IMR-90 (cell line): ENCODE measurements at regions not wholly inside any gene's neighbourhood (a gene's known extent, or its start where the extent isn't known, plus 50 kb on each side); places are given as distances from the start of the nearest gene placed in this dataset.

Experiments
- ATAC-seq: fragments of 200-7000 bp; cut with Tn5 transposase; 2 replicates; pipeline ENCODE4 v1.9.1; 2020; ENCODE audit warnings: low read depth, mild to moderate bottlenecking, moderate library complexity
- BruUV-seq: library from RNA; stranded (reverse); fragments of 400-500 nt; replicated peaks from 2 replicates; lab custom pipeline; 2021; lab: Mats Ljungman, UMichigan
- CTCF ChIA-PET: fragments of 300-600 bp; formaldehyde crosslinking; extraction: SDS; loops from one replicate; lab custom pipeline; 2021; ENCODE audit warnings: antibody characterized with exemption; lab: Yijun Ruan, JAX
- POLR2A ChIA-PET: fragments of 300-600 bp; sonication (Branson Sonifier 250); formaldehyde crosslinking; loops from one replicate; lab custom pipeline; 2022; ENCODE audit warnings: antibody characterized with exemption; ENCODE audit not compliant: unreplicated experiment; lab: Charles Lee
- DNase-seq: peaks from one replicate; pipeline ENCODE4 v3.0.0; 2013
- H2AFZ ChIP-seq: replicated peaks from 2 replicates; pipeline ENCODE3; 2013; ENCODE audit warnings: low read length, mild to moderate bottlenecking; ENCODE audit not compliant: poor library complexity
- H2AK5ac ChIP-seq: 2 replicates; pipeline ENCODE4 v1.6.1; 2013; ENCODE audit warnings: low read depth, low read length, inconsistent platforms
- H2AK9ac ChIP-seq: replicated peaks from 2 replicates; pipeline ENCODE3; 2013; ENCODE audit warnings: mild to moderate bottlenecking, low read depth, low read length, moderate library complexity; ENCODE audit not compliant: poor library complexity
- H2BK120ac ChIP-seq: 2 replicates; pipeline ENCODE4 v1.6.1; 2013; ENCODE audit warnings: low read depth, low read length, inconsistent platforms
- H2BK15ac ChIP-seq: 3 replicates; pipeline ENCODE4 v1.6.1; 2013; ENCODE audit warnings: low read depth, low read length, inconsistent platforms
- H2BK20ac ChIP-seq: 2 replicates; pipeline ENCODE4 v1.6.1; 2013; ENCODE audit warnings: low read depth, mild to moderate bottlenecking, inconsistent platforms, low read length, moderate library complexity
- H2BK5ac ChIP-seq: 2 replicates; pipeline ENCODE4 v1.6.1; 2013; ENCODE audit warnings: mild to moderate bottlenecking, low read depth, low read length, inconsistent platforms; ENCODE audit not compliant: poor library complexity, severe bottlenecking
- H3K14ac ChIP-seq: replicated peaks from 2 replicates; pipeline ENCODE4 v1.6.1; 2013; ENCODE audit warnings: low read depth, low read length, inconsistent platforms
- H3K18ac ChIP-seq: 2 replicates; pipeline ENCODE4 v1.6.1; 2013; ENCODE audit warnings: low read depth, low read length, control low read depth
- H3K23ac ChIP-seq: 2 replicates; pipeline ENCODE4 v1.6.1; 2013; ENCODE audit warnings: low read depth, low read length, inconsistent platforms
- H3K27ac ChIP-seq: 2 replicates; pipeline ENCODE4 v1.5.1; 2013; ENCODE audit warnings: mild to moderate bottlenecking, control low read depth, low read length; ENCODE audit not compliant: insufficient read depth
- H3K27me3 ChIP-seq: 2 replicates; pipeline ENCODE4 v1.6.1; 2013; ENCODE audit warnings: low read length; ENCODE audit not compliant: control insufficient read depth, insufficient read depth
- H3K36me3 ChIP-seq: 2 replicates; pipeline ENCODE4 v1.6.1; 2013; ENCODE audit warnings: low read length, mixed read lengths; ENCODE audit not compliant: control insufficient read depth, insufficient read depth
- H3K4ac ChIP-seq: 2 replicates; pipeline ENCODE4 v1.6.1; 2013; ENCODE audit warnings: low read depth, low read length, inconsistent platforms
- H3K4me1 ChIP-seq: 2 replicates; pipeline ENCODE4 v1.6.1; 2013; ENCODE audit warnings: low read length, mixed read lengths; ENCODE audit not compliant: control insufficient read depth, insufficient read depth
- H3K4me2 ChIP-seq: 2 replicates; pipeline ENCODE4 v1.6.1; 2013; ENCODE audit warnings: low read depth, mild to moderate bottlenecking, control low read depth, low read length, moderate library complexity
- H3K4me3 ChIP-seq: 2 replicates; pipeline ENCODE4 v1.5.1; 2013; ENCODE audit warnings: low read depth, mild to moderate bottlenecking, control low read depth, low read length, moderate library complexity; ENCODE audit not compliant: insufficient read depth
- H3K56ac ChIP-seq: 2 replicates; pipeline ENCODE4 v1.6.1; 2013; ENCODE audit warnings: low read length, inconsistent platforms; ENCODE audit not compliant: insufficient read depth; ENCODE audit errors: extremely low read depth
- H3K79me1 ChIP-seq, 2 experiments: 2 replicates each; pipeline ENCODE4 v1.6.1; 2013; ENCODE audit warnings: low read length in 2 of 2, inconsistent platforms in 1 of 2, low read depth in 1 of 2
- H3K9ac ChIP-seq: 2 replicates; pipeline ENCODE4 v1.6.1; 2013; ENCODE audit warnings: low read depth, low read length, control low read depth
- H3K9me1 ChIP-seq: 2 replicates; pipeline ENCODE4 v1.6.1; 2013; ENCODE audit warnings: low read length, inconsistent platforms; ENCODE audit not compliant: insufficient read depth
- H3K9me3 ChIP-seq: 2 replicates; pipeline ENCODE4 v1.6.1; 2013; ENCODE audit warnings: low read length; ENCODE audit not compliant: control insufficient read depth, insufficient read depth
- H4K20me1 ChIP-seq: 2 replicates; pipeline ENCODE4 v1.6.1; 2013; ENCODE audit warnings: low read length, inconsistent platforms; ENCODE audit not compliant: insufficient read depth
- H4K5ac ChIP-seq: 2 replicates; pipeline ENCODE4 v1.6.1; 2013; ENCODE audit warnings: mild to moderate bottlenecking, low read depth, low read length, control low read depth
- H4K8ac ChIP-seq, 2 experiments: 2 replicates each; pipeline ENCODE4 v1.6.1; 2013; ENCODE audit warnings: low read depth in 2 of 2, low read length in 2 of 2, control low read depth in 1 of 2, inconsistent platforms in 1 of 2
- H4K91ac ChIP-seq: 2 replicates; pipeline ENCODE4 v1.6.1; 2013; ENCODE audit warnings: low read depth, low read length, inconsistent platforms; ENCODE audit not compliant: insufficient read depth
- BHLHE40 ChIP-seq: fragments of 150-350 bp; IDR thresholded peaks from 2 replicates; pipeline ENCODE4 v1.6.1; 2016; ENCODE audit warnings: mild to moderate bottlenecking, low read depth, low read length
- CEBPB ChIP-seq: IDR thresholded peaks from 2 replicates; pipeline ENCODE4 v1.6.1; 2012; ENCODE audit warnings: low read depth, low read length, improper control_type of control experiment
- CHD1 ChIP-seq: IDR thresholded peaks from 2 replicates; pipeline ENCODE4 v1.6.1; 2012; ENCODE audit warnings: low read depth, low read length, improper control_type of control experiment
- CTCF ChIP-seq: conservative IDR thresholded peaks from 2 replicates; pipeline ENCODE4 v1.5.1; 2012; ENCODE audit warnings: mild to moderate bottlenecking, low read depth, low read length, improper control_type of control experiment
- FOS ChIP-seq: fragments of 150-350 bp; IDR thresholded peaks from 2 replicates; pipeline ENCODE4 v1.6.1; 2016; ENCODE audit warnings: low read depth, low read length
- MAFK ChIP-seq: IDR thresholded peaks from 2 replicates; pipeline ENCODE4 v1.6.1; 2012; ENCODE audit warnings: low read depth, low read length, improper control_type of control experiment
- MAZ ChIP-seq: IDR thresholded peaks from 2 replicates; pipeline ENCODE4 v1.6.1; 2012; ENCODE audit warnings: low read depth, mild to moderate bottlenecking, low read length, improper control_type of control experiment, moderate library complexity, borderline replicate concordance
- MXI1 ChIP-seq: IDR thresholded peaks from 2 replicates; pipeline ENCODE4 v1.6.1; 2012; ENCODE audit warnings: low read depth, mild to moderate bottlenecking, low read length, moderate library complexity, borderline replicate concordance
- NFE2L2 ChIP-seq: fragments of 150-350 bp; IDR thresholded peaks from 2 replicates; pipeline ENCODE4 v1.6.1; 2016; ENCODE audit warnings: low read depth, mild to moderate bottlenecking, low read length
- POLR2A ChIP-seq: IDR thresholded peaks from 2 replicates; pipeline ENCODE4 v1.6.1; 2012; ENCODE audit warnings: mild to moderate bottlenecking, low read depth, low read length
- RAD21 ChIP-seq: IDR thresholded peaks from 2 replicates; pipeline ENCODE4 v1.6.1; 2012; ENCODE audit warnings: low read length, improper control_type of control experiment
- RCOR1 ChIP-seq: IDR thresholded peaks from 2 replicates; pipeline ENCODE4 v1.6.1; 2012; ENCODE audit warnings: mild to moderate bottlenecking, low read length, improper control_type of control experiment; ENCODE audit not compliant: insufficient replicate concordance
- RFX5 ChIP-seq: IDR thresholded peaks from 2 replicates; pipeline ENCODE4 v1.8.0; 2012; ENCODE audit warnings: low read depth, mild to moderate bottlenecking, low read length, moderate library complexity
- SMC3 ChIP-seq: fragments of 150-350 bp; IDR thresholded peaks from 2 replicates; pipeline ENCODE4 v1.6.1; 2016; ENCODE audit warnings: low read depth, mild to moderate bottlenecking, antibody characterized with exemption, low read length, moderate library complexity
- USF2 ChIP-seq: fragments of 150-350 bp; IDR thresholded peaks from 2 replicates; pipeline ENCODE4 v1.6.1; 2017; ENCODE audit warnings: mild to moderate bottlenecking, antibody characterized with exemption, low read length, low read depth
- WGBS, 2 experiments: methylation state at CpG; one replicate each; pipeline versions ENCODE4 v1.1.5 to v1.1.7; 2013; ENCODE audit warnings: missing lambda C conversion rate in 2 of 2; ENCODE audit not compliant: insufficient read length in 1 of 2; ENCODE audit errors: extremely low coverage in 2 of 2; 5-methylcytosine and 5-hydroxymethylcytosine counted together
- dilution Hi-C: fragments of 300-500 bp; cut with HindIII; formaldehyde crosslinking; loops from one replicate; pipeline ENCODE4 v1.14.3; 2018; ENCODE audit warnings: low sequenced_read_pairs; ENCODE audit not compliant: unreplicated experiment
- in situ Hi-C: fragments of 300-500 bp; cut with MboI; formaldehyde crosslinking; loops from 3 replicates; pipeline ENCODE4 v1.14.3; 2019; ENCODE audit warnings: low sequenced_read_pairs, inconsistent platforms, mixed read lengths
- intact Hi-C: fragments of 100-400 bp; cut with micrococcal nuclease; formaldehyde crosslinking; loops from 2 replicates; pipeline ENCODE4 v1.10.0; 2022

- Histone ChIP-seq H3K23ac (no peak overlapping the region), H3K4ac (no peak overlapping the region), H2BK5ac (no peak overlapping the region), H3K4me2 (no peak overlapping the region), H3K36me3 (no peaks in the 10 kb centered on the region), H3K9ac (no peak overlapping the region), H2AFZ (no peak overlapping the region), H3K56ac (no peak overlapping the region), H4K5ac (no peak overlapping the region), H2BK20ac (no peak overlapping the region), H3K14ac (no peak overlapping the region), H4K8ac (no peak overlapping the region), H3K18ac (no peak overlapping the region), H2AK5ac (no peak overlapping the region), H3K27me3 (no peaks in the 10 kb centered on the region; the same call in 1 of the 2 replicates), H4K91ac (no peak overlapping the region), H3K9me3 (no peaks in the 10 kb centered on the region; the same call in none of the 2 replicates), H4K20me1 (no peaks in the 10 kb centered on the region), H3K79me1 (no peaks in the 10 kb centered on the region), H3K9me1 (no peaks in the 10 kb centered on the region), H3K27ac (no peak overlapping the region), H2AK9ac (no peak overlapping the region), H3K4me3 (no peak overlapping the region), H2BK15ac (no peak overlapping the region), H3K4me1 (no peaks in the 10 kb centered on the region), H2BK120ac (no peak overlapping the region)
- WGBS, 2 experiments: no CpG with 5 or more reads among the region's 10 CpGs
- in situ Hi-C loops: no loop called here
- no TSS peak for BruUV-seq
- ATAC-seq: no peak
- dilution Hi-C loops: no loop called here
- POLR2A ChIA-PET: no interaction called here
- intact Hi-C loops: no loop called here
- CTCF ChIA-PET: no interaction called here
- DNase-seq: no peak
- TF ChIP-seq RCOR1: no peak
- TF ChIP-seq MXI1: no peak
- TF ChIP-seq CEBPB: no peak
- TF ChIP-seq SMC3: no peak
- TF ChIP-seq NFE2L2: no peak
- no peak for TF ChIP-seq USF2
- TF ChIP-seq MAZ: no peak
- no peak for TF ChIP-seq CHD1
- TF ChIP-seq RAD21: no peak
- TF ChIP-seq CTCF: no peak
- TF ChIP-seq MAFK: no peak
- no peak for TF ChIP-seq BHLHE40
- TF ChIP-seq FOS: no peak
- no peak for TF ChIP-seq RFX5
- TF ChIP-seq POLR2A: no peak
These were observed 88.3 kb downstream of the LRRC30 start for GRCh38 chr18:7319161-7319560.
